Smooth muscle cell of the brain vasculature (primary cell): ENCODE measurements at regions not wholly inside any gene's neighbourhood (a gene's known extent, or its start where the extent isn't known, plus 50 kb on each side); places are given as distances from the start of the nearest gene placed in this dataset.

ENCODE experiments used
- DNase-seq: peaks from one replicate; pipeline ENCODE4 v3.0.0-alpha.2; 2012; ENCODE audit warnings: low read depth, low spot score

DNA sequence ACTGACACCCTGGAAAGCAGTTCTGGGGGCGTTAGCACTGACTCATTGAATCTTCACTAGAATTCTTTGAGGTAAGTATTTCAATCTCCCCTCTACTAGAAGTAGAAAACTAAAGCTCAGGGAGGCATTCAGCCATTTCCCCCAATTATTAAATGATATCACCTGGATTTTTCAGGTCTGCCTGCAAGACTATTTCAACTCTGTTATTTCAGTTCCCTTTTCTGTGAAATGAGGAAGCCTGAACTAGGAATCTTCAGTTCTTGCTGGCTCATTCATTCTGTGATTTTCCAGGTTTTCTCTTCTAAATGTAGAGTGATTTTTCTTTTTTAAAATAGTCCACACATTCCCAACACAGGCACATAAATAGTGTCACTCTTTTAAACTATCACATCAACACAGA, 337.0 kb upstream of the NR5A2 start:
- no peak for DNase-seq

DNA sequence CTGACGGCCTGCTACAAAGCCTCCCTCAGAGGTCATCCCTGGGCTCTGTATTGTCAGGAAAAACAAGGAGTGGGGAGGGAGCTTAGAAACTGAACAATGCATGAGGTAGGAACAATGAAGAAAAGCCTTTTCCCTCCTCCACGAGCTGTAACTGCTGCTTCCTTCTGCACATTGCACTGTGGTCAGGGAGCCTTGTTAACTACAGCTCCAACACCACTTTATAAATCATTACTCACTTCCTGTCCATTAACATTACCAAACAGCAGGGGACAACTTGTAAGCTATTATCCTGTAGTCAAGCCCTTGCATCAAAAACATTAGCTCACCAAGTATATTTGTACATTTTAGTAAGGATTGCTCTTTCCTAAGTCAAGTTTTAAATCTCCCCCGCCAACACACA, 336.0 kb upstream of the NR5A2 start:
- DNase-seq: no peak

GRCh38 chr1:199693724-199694123, 333.8 kb upstream of the NR5A2 start:
- no peak for DNase-seq

GRCh38 chr1:199696225-199696624, 331.3 kb upstream of the NR5A2 start:
- no peak for DNase-seq

DNA sequence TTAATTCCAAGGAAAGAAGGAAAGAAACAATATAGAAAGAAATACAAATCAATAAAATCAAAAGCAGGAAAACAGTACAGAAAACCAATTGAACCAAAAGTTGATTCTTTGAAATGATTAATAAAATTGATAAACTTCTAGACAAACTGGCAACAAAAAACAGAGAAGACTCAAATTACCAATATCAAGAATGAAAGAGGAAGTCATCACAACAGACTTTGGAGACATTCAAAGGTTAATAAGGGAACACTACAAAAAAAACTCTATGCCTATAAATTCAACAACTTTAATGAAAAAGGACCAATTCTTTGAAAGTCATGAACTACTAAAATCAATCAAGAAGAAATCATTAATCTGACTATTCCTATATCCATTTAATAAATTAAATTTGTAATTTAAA, 329.3 kb upstream of the NR5A2 start:
- no peak for DNase-seq

GRCh38 chr1:199700551-199700950, 327.0 kb upstream of the NR5A2 start:
- DNase-seq: no peak

- DNase-seq: no peak
These were observed 325.8 kb upstream of the NR5A2 start for GRCh38 chr1:199701726-199702125.

GRCh38 chr1:199704231-199704630, 323.3 kb upstream of the NR5A2 start:
- DNase-seq: no peak

- DNase-seq: no peak
These were observed 321.7 kb upstream of the NR5A2 start for GRCh38 chr1:199705825-199706224.

- DNase-seq: no peak
These were observed 320.5 kb upstream of the NR5A2 start for GRCh38 chr1:199706826-199707606.

GRCh38 chr1:199710974-199711373, 316.5 kb upstream of the NR5A2 start:
- DNase-seq: no peak

GRCh38 chr1:199716729-199717128, 310.8 kb upstream of the NR5A2 start:
- no peak for DNase-seq

DNA sequence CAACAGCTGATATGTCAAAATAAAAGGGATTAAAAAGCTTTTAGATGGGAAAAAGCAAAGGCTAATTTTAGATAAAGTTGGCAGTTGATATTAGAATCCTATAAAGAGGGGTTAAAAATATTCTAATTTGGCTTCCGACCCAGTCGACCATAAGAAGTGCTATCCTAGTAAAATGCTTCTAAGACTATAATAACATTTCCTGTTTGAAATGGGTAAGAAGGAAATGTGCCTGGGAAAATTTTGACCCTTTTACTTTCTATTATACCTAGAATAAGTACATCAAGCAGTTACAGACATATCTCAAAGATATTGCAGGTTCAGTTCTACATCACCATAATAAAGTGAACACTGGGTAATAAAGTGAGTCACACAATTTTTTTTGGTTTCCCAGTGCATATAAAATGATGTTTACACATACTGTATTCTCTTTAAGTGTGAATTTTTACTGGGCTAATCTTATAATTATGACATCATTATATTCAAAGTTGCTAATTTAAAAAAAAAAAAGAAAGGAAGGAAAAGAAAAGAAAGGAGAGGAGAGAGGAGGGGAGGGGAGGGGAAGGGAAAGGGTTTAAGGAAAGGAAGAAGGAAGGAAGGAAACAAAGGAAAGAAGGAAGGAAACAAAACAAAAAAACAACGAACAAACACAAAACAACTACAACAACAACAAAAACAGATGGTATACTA, 308.2 kb upstream of the NR5A2 start:
- no peak for DNase-seq

GRCh38 chr1:199720496-199720895, 307.0 kb upstream of the NR5A2 start:
- no peak for DNase-seq

GRCh38 chr1:199721001-199721400, 306.5 kb upstream of the NR5A2 start:
- no peak for DNase-seq

GRCh38 chr1:199723250-199723956, 304.1 kb upstream of the NR5A2 start:
- DNase-seq: no peak

GRCh38 chr1:199724049-199724448, 303.5 kb upstream of the NR5A2 start:
- DNase-seq: no peak

GRCh38 chr1:199725002-199725565, 302.4 kb upstream of the NR5A2 start:
- no peak for DNase-seq

DNA sequence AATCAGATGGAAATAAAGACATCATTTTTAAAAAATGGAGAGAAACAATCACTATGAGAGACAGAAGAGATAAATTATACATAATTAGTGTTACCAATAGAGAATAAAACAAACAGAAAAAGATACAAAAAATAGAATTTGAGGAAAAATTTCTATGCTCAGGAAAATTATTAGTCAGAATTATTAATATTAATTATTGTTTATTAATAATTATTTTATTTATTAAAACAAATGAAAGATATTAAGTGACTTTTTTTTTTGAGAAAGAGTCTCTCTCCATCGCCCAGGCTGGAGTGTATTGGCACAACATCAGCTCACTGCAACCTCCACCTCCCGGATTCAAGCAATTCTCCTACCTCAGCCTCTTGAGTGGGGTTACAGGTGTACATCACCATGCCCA, 299.8 kb upstream of the NR5A2 start:
- no peak for DNase-seq

- no peak for DNase-seq
These were observed 299.2 kb upstream of the NR5A2 start for GRCh38 chr1:199728345-199728744.

GRCh38 chr1:199733125-199733524, 294.4 kb upstream of the NR5A2 start:
- DNase-seq: no peak

GRCh38 chr1:199734186-199734585, 293.3 kb upstream of the NR5A2 start:
- DNase-seq: no peak
